Activated CD8-positive, alpha-beta memory T cell treated with anti-CD3 and anti-CD28 coated beads, Interleukin-2, amount 50 U/mL, for 1 hour (primary cell): ENCODE measurements at regions not wholly inside any gene's neighbourhood (a gene's known extent, or its start where the extent isn't known, plus 50 kb on each side); places are given as distances from the start of the nearest gene placed in this dataset.
"Not testable (repeated sequence)": the region's sequence is repeated elsewhere in the genome, so short reads cannot be mapped to it uniquely, and the experiment has no call there.

Source experiments
- DNase-seq: peaks from one replicate; pipeline ENCODE4 v3.0.0-alpha.2; 2020; ENCODE audit errors: extremely low read depth

GRCh38 chr3:175957427-175957826, 1098.3 kb downstream of the NAALADL2 start:
- DNase-seq, result no peak

- no peak for DNase-seq
These were observed 1097.8 kb downstream of the NAALADL2 start for GRCh38 chr3:175956964-175957363.

GRCh38 chr3:175951047-175951694, 1092.0 kb downstream of the NAALADL2 start:
- DNase-seq, result no peak

- no peak for DNase-seq
These were observed 1088.9 kb downstream of the NAALADL2 start for GRCh38 chr3:175948041-175948440.

GRCh38 chr3:175941352-175941751, 1082.2 kb downstream of the NAALADL2 start:
- no peak for DNase-seq

- no peak for DNase-seq
These were observed 1081.7 kb downstream of the NAALADL2 start for GRCh38 chr3:175940881-175941280.

GRCh38 chr3:175940243-175940642, 1081.1 kb downstream of the NAALADL2 start:
- no peak for DNase-seq

GRCh38 chr3:175937367-175937766, 1078.2 kb downstream of the NAALADL2 start:
- not testable (repeated sequence) for DNase-seq

GRCh38 chr3:175932586-175932985, 1073.5 kb downstream of the NAALADL2 start:
- DNase-seq, result no peak

- no peak for DNase-seq
These were observed 1060.0 kb downstream of the NAALADL2 start for GRCh38 chr3:175919133-175919532.

GRCh38 chr3:175916191-175916934, 1057.2 kb downstream of the NAALADL2 start:
- DNase-seq, result no peak

GRCh38 chr3:175914785-175915184, 1055.7 kb downstream of the NAALADL2 start:
- no peak for DNase-seq

GRCh38 chr3:175913286-175913685, 1054.2 kb downstream of the NAALADL2 start:
- no peak for DNase-seq

GRCh38 chr3:175911937-175912336, 1052.8 kb downstream of the NAALADL2 start:
- DNase-seq, result no peak

- no peak for DNase-seq
These were observed 1043.1 kb downstream of the NAALADL2 start for GRCh38 chr3:175902226-175902625.

GRCh38 chr3:175898194-175898593, 1039.1 kb downstream of the NAALADL2 start:
- DNase-seq, result no peak

- DNase-seq, result no peak
These were observed 1037.5 kb downstream of the NAALADL2 start for GRCh38 chr3:175896655-175897054.

- no peak for DNase-seq
These were observed 1036.6 kb downstream of the NAALADL2 start for GRCh38 chr3:175895731-175896130.

- DNase-seq, result no peak
These were observed 1034.4 kb downstream of the NAALADL2 start for GRCh38 chr3:175893566-175893965.

- DNase-seq, result no peak
These were observed 1030.9 kb downstream of the NAALADL2 start for GRCh38 chr3:175890066-175890465.

- DNase-seq, result no peak
These were observed 1026.2 kb downstream of the NAALADL2 start for GRCh38 chr3:175885231-175885766.

- no peak for DNase-seq
These were observed 1020.3 kb downstream of the NAALADL2 start for GRCh38 chr3:175879417-175879816.

- no peak for DNase-seq
These were observed 1010.3 kb downstream of the NAALADL2 start for GRCh38 chr3:175869404-175869803.
